Hepatic stellate cell (primary cell): ENCODE measurements at regions not wholly inside any gene's neighbourhood (a gene's known extent, or its start where the extent isn't known, plus 50 kb on each side); places are given as distances from the start of the nearest gene placed in this dataset.

Experiments used
- DNase-seq: peaks from one replicate; pipeline ENCODE4 v3.0.0; 2011; ENCODE audit warnings: low spot score

DNA sequence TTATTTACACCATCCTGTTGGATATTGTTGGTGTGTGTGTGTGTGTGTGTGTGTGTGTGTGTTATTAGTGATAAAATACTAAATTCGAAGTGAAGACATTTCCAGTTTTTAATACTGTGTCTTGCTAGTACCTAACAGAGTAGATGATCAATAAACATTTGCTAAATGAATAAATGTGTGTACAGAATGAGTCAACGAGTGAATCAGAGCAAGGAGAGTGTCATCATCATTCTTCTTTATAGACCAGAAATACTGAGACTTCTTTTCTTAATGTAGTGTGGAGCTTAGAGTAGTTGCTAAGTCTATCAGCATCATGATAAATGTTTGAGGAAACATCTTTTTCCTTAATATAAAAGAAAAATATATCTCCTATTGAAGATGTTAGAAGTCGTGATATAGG is 169.7 kb upstream of the SATB2 start:
- no peak for DNase-seq

DNA sequence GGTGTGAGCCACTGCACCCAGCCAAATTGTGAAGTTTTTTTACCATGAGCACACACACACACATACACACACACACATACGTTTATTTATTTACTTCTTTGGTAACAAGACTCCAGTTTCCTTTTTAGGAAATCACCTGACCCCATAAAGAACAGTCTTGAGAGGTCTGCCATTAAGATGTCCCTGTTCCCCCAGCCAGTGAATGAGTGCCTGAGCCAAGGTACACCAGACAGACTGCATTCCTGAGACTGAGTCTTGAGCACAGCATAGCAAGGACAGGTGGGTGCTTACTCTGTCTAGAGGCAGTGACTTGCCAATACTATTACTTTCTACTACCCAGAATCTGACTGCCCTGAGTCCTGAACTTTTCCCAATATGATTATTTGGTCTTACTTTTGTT is 167.2 kb upstream of the SATB2 start:
- no peak for DNase-seq

GRCh38 chr2:199612509-199613130 is 154.9 kb upstream of the SATB2 start:
- no peak for DNase-seq

GRCh38 chr2:199607914-199608313 is 150.2 kb upstream of the SATB2 start:
- no peak for DNase-seq

DNA sequence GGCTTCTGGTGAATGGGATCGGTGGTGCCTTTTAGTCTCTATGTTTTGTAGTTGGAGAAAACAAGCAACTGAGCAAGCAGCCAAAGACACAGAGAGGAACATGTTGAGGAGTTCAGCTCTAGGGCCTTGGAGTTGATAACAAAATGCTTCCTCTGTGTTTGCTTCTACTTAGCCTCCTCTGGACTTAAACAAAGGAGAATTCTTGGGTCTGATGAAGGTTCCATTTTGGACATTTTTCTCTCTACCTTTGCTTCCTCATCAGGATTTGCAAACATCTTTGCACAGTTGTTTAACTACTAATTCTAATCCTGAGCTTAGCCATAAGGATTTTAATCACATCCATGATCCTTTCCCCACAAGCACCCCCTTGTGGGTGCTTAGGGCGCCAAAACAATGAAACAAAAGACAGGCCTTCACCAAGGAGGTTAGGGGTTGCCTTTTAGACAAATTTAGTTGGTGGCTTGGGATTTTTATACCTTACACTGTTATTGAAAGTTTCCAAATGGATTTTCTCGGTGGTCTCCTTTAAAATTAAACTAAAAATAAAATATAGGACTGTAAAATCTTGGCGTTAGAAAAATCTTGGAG is 148.5 kb upstream of the SATB2 start:
- DNase-seq = no peak

DNA sequence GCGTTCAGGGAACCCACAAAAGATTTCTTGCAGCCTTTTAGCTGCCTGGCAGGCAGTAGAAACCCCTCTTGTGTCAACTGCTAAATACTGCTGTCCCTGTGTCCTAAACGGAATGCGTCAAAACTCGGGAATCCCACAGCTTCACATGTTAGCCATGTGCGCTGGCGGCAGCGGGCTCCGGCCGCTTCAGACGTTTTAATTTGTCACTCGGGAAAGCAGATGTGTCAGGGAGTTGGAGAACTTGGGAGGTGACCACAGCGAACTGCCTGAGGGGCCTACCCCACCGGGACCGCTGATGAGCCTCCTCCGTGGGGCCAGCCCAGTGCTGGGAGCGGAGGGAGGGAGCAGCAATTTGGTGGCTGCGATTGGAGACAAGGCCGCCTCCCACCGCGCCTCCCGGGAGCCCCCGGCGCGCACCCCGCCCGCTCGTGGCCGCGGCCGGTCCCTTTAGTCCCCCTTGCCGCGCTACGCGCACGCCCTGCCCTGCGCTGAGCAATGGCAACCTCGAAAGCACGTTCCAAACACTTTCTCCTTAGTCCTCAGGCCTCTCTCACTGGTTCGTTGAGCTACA is 146.1 kb upstream of the SATB2 start:
- no peak for DNase-seq

GRCh38 chr2:199602896-199603717 is 145.4 kb upstream of the SATB2 start:
- no peak for DNase-seq

DNA sequence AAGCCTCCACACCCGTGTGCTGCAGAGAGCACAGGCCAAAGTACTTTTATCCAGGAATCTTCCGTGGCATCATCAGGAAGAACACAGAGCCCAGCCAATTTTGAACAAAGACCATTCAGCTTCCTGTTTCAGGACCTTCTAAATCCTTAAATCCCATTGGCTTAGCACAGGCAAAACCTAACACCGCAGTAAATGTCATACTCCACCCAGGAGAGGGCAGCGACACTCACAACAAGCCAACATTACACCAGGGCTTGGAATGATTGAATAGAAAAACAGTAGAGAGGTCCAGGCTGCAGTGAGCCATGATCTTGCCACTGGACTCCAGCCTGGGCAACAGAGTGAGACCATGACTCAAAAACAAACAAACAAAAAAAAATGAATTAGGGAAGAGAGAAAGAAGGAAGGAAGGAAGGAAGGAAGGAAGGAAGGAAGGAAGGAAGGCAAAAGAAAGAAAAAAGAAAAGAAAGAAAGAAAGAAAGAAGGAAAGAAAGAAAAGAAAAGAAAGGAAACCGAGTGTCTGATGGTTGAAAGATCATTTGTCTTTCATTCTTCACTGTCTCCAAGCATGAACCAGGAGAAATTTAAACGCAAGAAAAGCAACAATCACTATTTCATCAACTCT is 144.6 kb upstream of the SATB2 start:
- DNase-seq = peak; percentile 11

GRCh38 chr2:199596549-199596948 is 138.8 kb upstream of the SATB2 start:
- no peak for DNase-seq

- DNase-seq = no peak
Observed at GRCh38 chr2:199594443-199594842, 136.7 kb upstream of the SATB2 start.

- no peak for DNase-seq
Observed at GRCh38 chr2:199591826-199592225, 134.1 kb upstream of the SATB2 start.

DNA sequence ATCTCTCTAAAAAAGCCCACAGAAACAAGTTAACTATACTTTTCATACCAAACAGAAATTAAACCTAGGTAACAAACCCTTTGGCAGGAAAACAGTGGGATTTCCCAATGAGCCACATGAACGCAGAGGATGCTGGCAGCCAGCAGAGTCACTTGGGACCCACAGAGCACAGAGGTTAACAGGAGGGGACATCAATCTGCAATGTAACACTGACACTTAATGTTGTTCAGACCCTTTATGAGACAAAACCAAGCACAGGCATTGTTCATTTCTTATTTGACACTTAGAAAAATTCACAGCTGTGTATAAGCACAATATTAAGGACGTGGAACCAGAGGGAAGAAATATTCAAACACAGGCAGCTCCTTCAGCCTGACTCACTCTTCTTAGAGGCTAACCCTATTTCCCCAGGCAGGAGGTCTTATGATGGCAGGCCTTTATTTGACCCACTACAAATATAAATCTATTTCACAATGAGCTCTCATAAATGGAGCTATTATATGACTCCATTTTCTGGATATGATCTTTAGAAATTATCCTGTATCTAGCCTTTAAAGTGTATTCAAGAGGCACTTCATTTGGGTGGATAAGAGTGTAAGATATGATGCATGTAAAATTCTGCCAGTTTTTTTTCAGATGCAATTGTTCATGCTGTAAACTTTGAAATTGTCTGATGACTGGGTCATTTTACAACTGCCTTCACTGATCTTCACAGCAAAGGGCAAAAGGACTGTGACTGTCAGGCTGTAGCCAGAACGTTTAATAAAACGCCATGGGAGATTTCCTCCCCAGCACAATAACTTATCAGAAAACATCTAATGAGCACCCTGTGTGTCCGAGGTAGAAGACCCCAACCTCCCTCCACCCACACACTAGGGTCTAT is 132.8 kb upstream of the SATB2 start:
- DNase-seq = no peak

DNA sequence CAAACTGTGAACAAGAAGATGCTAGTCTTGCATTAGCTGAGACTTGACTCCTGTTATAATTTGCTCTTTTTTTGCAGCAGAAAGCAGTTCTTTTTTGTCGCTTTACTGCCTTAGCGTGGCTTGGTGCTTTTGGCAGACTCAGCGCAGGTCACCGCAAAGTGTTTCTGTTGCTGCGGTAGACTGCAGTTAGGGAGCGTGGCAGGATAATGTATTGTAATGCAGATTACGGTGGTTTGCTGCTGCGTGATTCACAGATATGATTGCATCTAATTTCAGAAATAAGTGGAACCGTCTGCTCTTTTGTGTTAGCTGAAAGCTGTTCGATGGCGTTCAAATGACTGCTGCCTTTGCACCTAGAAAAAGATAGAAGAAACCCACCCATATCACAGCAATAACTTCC is 131.6 kb upstream of the SATB2 start:
- no peak for DNase-seq

DNA sequence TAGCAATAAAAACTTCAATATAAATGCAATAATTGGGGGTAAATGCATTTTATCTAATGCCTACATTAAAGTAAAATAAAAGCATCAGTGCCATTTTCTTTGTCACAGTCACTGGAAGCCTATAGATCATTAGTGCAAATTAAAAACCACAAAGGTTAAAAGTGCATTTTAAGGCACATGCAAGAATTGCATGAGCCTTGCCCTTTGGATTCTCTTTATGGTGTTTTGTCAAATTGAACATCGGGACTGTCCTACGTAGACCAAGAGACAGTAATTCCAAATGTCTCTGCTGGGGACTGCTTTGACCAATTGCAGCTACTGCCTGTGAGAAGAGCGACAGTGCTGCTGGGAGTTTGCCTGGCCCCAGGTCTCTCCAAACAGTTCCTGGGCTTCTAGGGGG is 130.3 kb upstream of the SATB2 start:
- no peak for DNase-seq

DNA sequence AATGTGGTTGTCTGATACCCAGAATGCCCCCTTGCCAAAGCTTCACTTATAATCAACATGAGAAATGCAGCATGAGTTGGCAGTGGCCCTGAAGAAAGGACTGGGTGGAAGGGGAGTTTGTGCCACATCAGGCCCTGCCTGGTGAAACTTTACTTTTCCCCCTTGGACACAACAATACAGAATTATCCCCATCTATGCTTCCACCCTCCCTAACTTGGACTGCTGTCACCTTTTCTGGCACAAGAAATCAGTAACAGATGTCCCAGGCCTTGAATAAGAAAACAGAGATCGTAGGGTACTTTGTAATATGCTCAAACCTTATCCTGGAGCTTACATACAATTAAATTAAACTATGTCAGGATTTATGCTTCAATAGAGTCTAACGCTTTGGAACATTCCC is 128.9 kb upstream of the SATB2 start:
- no peak for DNase-seq

GRCh38 chr2:199583676-199584075 is 125.9 kb upstream of the SATB2 start:
- no peak for DNase-seq

GRCh38 chr2:199581935-199582360 is 124.2 kb upstream of the SATB2 start:
- DNase-seq = peak; percentile 9

DNA sequence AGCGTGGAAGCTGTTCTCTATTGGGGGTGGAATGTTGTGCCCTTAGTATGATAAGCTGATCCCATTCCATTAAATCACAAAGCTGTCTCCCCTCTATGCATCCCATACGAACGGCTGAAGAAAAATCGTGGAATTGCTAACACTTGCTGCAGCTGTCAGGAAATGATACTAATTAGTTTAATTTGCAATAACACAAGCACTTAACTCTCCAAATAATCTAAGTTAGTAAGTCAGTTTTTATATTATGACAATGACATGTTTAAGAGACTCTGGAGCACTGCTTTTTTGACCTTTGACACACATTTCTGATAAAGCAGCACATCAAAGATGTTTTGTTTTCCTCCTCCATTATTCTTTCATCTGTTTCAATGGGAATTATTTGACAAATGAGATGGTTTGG is 123.7 kb upstream of the SATB2 start:
- DNase-seq = no peak

GRCh38 chr2:199575416-199575815 is 117.7 kb upstream of the SATB2 start:
- DNase-seq = no peak

DNA sequence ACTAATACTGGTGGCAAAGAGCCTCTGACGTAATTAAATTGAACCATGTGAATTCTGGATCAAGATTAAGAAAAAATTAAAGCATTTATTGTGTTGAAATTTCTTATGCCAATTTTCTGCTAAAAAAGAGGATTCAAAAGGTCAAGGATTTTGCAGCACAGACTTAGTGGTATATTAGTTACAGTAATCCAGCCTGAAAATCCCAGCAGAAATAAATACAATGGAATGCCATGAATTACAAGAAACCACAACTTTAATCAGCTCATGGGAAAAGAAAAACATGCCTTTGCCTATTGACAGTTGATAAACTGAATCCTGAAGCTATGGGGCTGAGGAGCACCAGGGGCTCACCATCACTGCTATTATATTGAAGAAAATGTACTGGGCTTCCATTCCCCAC is 114.8 kb upstream of the SATB2 start:
- no peak for DNase-seq

DNA sequence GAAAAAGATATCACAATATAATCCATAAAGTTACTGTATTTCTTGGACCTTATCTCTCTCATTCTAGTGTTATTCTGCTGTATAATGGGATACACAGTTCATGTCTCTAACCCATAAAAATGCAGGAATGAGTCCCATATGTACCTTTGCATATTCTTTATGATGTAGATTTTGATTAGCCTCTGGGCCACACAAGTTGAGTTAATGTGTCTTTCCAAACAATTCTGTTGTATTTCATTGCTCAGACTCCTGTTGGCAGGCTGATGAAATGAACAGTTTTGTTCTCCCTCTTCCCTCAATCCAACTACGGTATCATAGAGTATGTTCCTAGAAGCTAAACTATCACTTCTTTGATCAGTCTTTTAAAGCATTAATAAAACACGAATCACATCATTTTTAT is 113.2 kb upstream of the SATB2 start:
- DNase-seq = no peak

- DNase-seq = no peak
Observed at GRCh38 chr2:199569336-199569735, 111.6 kb upstream of the SATB2 start.
